MCF 10A (cell line): ENCODE measurements at regions not wholly inside any gene's neighbourhood (a gene's known extent, or its start where the extent isn't known, plus 50 kb on each side); places are given as distances from the start of the nearest gene placed in this dataset.
A peak's percentile ranks its signal among the peaks of the same experiment; 100 is the strongest.

ENCODE experiments used
- BruUV-seq: library from RNA; stranded (reverse); fragments of 400-500 nt; replicated peaks from 2 replicates; lab custom pipeline; 2021; lab: Mats Ljungman, UMichigan
- CTCF ChIA-PET: fragments of 300-600 bp; sonication (Branson Sonifier 250); formaldehyde crosslinking; extraction: SDS; loops from one replicate; lab custom pipeline; 2021; ENCODE audit warnings: antibody characterized with exemption, inconsistent platforms; lab: Yijun Ruan, JAX
- POLR2A ChIA-PET: fragments of 300-600, 350-650 bp; sonication (Branson Sonifier 250); formaldehyde crosslinking; extraction: SDS; loops from one replicate; lab custom pipeline; 2020; ENCODE audit warnings: antibody characterized with exemption, inconsistent platforms; lab: Yijun Ruan, JAX
- DNase-seq: peaks from one replicate; pipeline ENCODE4 v3.0.0-alpha.2; 2018; ENCODE audit not compliant: unreplicated experiment
- H3K27ac Mint-ChIP-seq: one replicate; pipeline ENCODE4 v1.8.0; 2022; ENCODE audit warnings: mild to moderate bottlenecking, low read depth, mixed read lengths; ENCODE audit not compliant: unreplicated experiment
- H3K27me3 Mint-ChIP-seq: one replicate; pipeline ENCODE4 v1.8.0; 2022; ENCODE audit warnings: mixed read lengths; ENCODE audit not compliant: insufficient read depth, unreplicated experiment
- H3K36me3 Mint-ChIP-seq: one replicate; pipeline ENCODE4 v1.8.0; 2022; ENCODE audit warnings: mild to moderate bottlenecking, moderate library complexity, mixed read lengths; ENCODE audit not compliant: insufficient read depth, unreplicated experiment
- H3K4me1 Mint-ChIP-seq: one replicate; pipeline ENCODE4 v1.8.0; 2022; ENCODE audit warnings: mixed read lengths; ENCODE audit not compliant: insufficient read depth, unreplicated experiment
- H3K4me3 Mint-ChIP-seq: one replicate; pipeline ENCODE4 v1.8.0; 2022; ENCODE audit warnings: mild to moderate bottlenecking, moderate library complexity, mixed read lengths; ENCODE audit not compliant: unreplicated experiment
- H3K9me3 Mint-ChIP-seq: one replicate; pipeline ENCODE4 v1.8.0; 2022; ENCODE audit warnings: mixed read lengths; ENCODE audit not compliant: unreplicated experiment
- intact Hi-C: fragments of 100-400 bp; cut with micrococcal nuclease; formaldehyde crosslinking; loops from 2 replicates; pipeline ENCODE4 v1.14.1; 2022
- TF ChIP-seq, protein P1 (sequence below): fragments of 200-600 bp; IDR thresholded peaks from one replicate; pipeline ENCODE4 v1.8.0; 2022; ENCODE audit warnings: antibody characterized with exemption, mild to moderate bottlenecking; ENCODE audit not compliant: unreplicated experiment

DNA sequence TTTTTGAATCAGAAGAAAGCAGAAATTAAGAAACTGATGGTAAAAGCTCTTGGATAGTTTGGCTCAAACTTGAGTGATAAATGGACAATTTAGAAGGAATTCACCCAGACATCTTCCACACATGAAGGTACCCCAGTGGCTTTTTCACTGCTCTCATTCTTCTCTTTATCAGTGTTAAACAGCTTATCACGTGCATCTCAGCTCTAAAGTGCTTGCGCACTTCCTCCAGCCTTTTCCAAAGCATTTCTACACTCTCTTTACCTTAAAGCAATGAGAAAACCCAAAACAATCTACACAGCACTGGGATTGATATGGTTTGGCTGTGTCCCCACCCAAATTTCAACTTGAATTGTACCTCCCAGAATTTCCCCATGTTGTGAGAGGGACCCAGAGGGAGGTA, 509.1 kb upstream of the FAT1 start:
- Mint-ChIP-seq H3K36me3 (no peaks in the 10 kb centered on the region), H3K27me3 (no peaks in the 10 kb centered on the region), H3K9me3 (no peaks in the 10 kb centered on the region), H3K4me1 (peaks cover 15% of the 10 kb centered on the region), H3K4me3 (no peak overlapping the region), H3K27ac (no peak overlapping the region)
- BruUV-seq = no TSS peak
- TF ChIP-seq, protein P1, sequence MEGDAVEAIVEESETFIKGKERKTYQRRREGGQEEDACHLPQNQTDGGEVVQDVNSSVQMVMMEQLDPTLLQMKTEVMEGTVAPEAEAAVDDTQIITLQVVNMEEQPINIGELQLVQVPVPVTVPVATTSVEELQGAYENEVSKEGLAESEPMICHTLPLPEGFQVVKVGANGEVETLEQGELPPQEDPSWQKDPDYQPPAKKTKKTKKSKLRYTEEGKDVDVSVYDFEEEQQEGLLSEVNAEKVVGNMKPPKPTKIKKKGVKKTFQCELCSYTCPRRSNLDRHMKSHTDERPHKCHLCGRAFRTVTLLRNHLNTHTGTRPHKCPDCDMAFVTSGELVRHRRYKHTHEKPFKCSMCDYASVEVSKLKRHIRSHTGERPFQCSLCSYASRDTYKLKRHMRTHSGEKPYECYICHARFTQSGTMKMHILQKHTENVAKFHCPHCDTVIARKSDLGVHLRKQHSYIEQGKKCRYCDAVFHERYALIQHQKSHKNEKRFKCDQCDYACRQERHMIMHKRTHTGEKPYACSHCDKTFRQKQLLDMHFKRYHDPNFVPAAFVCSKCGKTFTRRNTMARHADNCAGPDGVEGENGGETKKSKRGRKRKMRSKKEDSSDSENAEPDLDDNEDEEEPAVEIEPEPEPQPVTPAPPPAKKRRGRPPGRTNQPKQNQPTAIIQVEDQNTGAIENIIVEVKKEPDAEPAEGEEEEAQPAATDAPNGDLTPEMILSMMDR = no peak
- no peak for DNase-seq
- ChIA-PET POLR2A (no interaction called here), CTCF (interaction anchor here (0.6 kb wide), 2 partner anchors 183 to 961 kb away, joined by 3 read pairs; no protein-coding TSS in a partner anchor)
- intact Hi-C loops = loop anchor here (2.0 kb wide), 1 partner anchor 56 kb away; no protein-coding TSS in a partner anchor

DNA sequence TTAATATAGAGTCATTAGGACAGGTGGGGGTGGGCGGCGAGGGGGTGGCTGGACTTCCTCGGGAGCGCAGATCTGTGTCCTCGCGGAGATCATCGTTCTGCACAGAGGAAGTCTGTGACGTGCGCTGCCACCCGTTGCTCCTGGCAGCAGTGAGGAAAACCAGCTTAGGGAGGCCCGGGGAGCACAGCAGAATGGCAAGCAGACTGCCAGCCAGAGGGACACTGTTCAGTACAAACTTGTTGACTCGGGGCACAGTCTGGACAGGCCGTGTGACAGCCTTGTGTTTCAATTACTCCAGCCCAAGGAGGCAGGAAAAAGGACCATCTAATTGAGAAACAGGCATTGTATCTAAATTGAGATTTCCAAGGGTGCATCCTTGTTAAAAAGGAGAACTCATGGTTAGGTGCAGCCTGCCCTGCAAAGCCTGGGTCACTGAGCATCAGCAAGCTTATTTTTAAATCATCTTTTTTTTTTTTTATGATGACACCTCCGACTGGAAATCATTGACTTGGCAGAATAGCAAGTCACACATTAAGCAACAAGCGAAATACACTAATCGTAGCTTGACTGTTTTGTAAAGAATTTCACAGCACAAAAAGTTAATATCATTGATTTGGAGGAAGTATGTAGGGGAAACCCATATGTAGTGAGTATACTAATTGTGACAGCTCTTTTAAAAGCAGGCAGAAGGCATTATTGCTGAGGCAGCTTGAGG, 512.0 kb upstream of the FAT1 start:
- H3K36me3 Mint-ChIP-seq = no peaks in the 10 kb centered on the region

DNA sequence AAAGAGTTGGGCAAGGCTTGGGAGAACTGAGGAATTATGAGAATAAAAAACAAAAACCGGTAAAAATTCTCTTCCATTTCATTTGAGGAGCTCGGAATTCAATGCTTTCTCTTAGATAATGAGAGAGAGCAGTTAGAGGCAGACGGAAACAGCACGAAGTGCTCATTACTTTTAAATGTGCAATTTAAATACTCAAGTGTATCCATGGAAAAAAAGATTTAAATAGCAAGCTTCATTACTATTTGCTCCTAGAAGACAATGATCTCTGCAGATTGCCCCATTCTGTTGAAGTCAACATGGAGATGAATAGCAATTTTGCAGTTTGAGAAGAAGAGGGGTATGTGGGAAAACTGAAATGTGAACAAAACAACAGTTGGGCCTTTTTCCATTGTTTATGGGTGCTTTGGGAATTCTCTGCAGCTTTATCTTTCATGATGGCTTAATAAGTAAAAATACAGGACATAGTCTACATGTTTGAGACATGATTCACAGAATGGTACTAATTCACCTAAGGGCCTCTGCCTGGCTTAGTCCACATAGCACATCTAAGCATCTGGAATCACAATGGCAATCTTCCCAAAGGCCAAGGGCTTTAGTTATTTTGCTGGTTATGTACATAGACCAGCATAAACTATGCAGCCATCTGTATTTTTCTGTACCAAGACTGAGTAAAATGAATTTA, 512.7 kb upstream of the FAT1 start:
- Mint-ChIP-seq H3K27me3 (no peaks in the 10 kb centered on the region), H3K36me3 (no peaks in the 10 kb centered on the region), H3K27ac (no peak overlapping the region), H3K4me1 (peaks cover 10% of the 10 kb centered on the region), H3K4me3 (no peak overlapping the region), H3K9me3 (no peaks in the 10 kb centered on the region)
- intact Hi-C loops = no loop called here
- ChIA-PET CTCF (interaction anchor here (1.2 kb wide), 1 partner anchor 64 kb away, joined by 3 read pairs; no protein-coding TSS in a partner anchor), POLR2A (interaction anchor here (0.7 to 1.4 kb wide), 4 partner anchors 106 to 311 kb away, joined by 3 to 4 read pairs (median 3); no protein-coding TSS in a partner anchor)
- no TSS peak for BruUV-seq
- TF ChIP-seq, protein P1 = no peak
- DNase-seq = peak; percentile 47

More for the DNA sequence above, 512.0 kb upstream of the FAT1 start:
- H3K27ac Mint-ChIP-seq = no peak overlapping the region
- H3K4me1 Mint-ChIP-seq = peaks cover 10% of the 10 kb centered on the region
- no peak for DNase-seq
- H3K9me3 Mint-ChIP-seq = no peaks in the 10 kb centered on the region
- H3K27me3 Mint-ChIP-seq = no peaks in the 10 kb centered on the region
- intact Hi-C loops = no loop called here
- no peak overlapping the region for H3K4me3 Mint-ChIP-seq
- no TSS peak for BruUV-seq
- TF ChIP-seq, protein P1 = no peak
- ChIA-PET POLR2A (interaction anchor here (0.7 to 1.4 kb wide), 4 partner anchors 106 to 194 kb away, joined by 3 to 4 read pairs (median 3); no protein-coding TSS in a partner anchor), CTCF (interaction anchor here (1.2 kb wide), 1 partner anchor 65 kb away, joined by 3 read pairs; no protein-coding TSS in a partner anchor)

DNA sequence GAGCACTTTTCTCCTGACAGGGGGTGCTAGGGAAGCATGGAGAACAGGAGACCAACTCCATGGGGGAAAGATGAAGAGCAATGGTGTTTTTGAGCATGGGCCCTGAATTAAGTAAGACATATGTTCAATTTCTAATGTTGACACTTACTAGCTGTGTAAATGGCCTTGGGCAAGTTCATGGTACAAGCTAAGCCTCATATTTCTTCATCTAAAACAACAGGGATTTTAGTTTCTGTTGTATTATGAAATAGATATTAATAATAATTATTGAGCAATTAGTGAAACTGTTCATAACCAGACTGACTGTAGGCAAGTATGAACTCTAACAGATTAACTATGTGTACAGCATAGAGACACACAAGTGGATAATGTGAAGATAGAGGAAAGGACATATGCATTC, 515.0 kb upstream of the FAT1 start:
- no peaks in the 10 kb centered on the region for H3K36me3 Mint-ChIP-seq
- CTCF ChIA-PET = interaction anchor here (0.6 kb wide), 2 partner anchors 30 to 513 kb away, joined by 3 read pairs; no protein-coding TSS in a partner anchor
- no peak for DNase-seq
- no peaks in the 10 kb centered on the region for H3K27me3 Mint-ChIP-seq
- H3K4me3 Mint-ChIP-seq = no peak overlapping the region
- TF ChIP-seq, protein P1 = no peak
- peaks cover 8% of the 10 kb centered on the region for H3K9me3 Mint-ChIP-seq
- H3K4me1 Mint-ChIP-seq = peaks cover 10% of the 10 kb centered on the region
- H3K27ac Mint-ChIP-seq = no peak overlapping the region
- no TSS peak for BruUV-seq
- intact Hi-C loops = no loop called here
- POLR2A ChIA-PET = interaction anchor here (0.6 kb wide), 1 partner anchor 67 kb away, joined by 3 read pairs; no protein-coding TSS in a partner anchor
